ENCODE measurements at regions not wholly inside any gene's neighbourhood (a gene's known extent, or its start where the extent isn't known, plus 50 kb on each side); places are given as distances from the start of the nearest gene placed in this dataset.
"Not testable (repeated sequence)": the region's sequence is repeated elsewhere in the genome, so short reads cannot be mapped to it uniquely, and the experiment has no call there.

DNA sequence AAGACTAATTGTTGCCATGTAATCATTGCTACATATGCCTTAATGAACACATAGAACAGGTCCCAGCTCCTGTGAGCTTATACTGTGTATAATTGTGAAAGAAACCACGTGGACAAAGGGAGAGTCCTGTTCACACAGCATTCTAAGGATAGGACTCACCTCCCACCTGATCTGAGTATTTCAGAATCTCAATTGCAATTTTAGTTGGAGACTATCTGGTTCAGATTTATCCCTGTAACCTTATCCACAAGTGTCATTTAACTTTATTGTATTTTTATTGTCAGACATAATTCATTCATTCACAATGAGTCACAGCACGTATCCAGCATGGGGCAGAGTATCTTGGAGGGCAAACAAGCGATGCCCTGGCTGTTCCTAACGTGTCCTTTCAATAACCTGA, 448.3 kb downstream of the NTRK2 start:
- H3K4me1 ChIP-seq (ENCODE audit: control insufficient read depth, insufficient read depth, low read length): no peaks in the 10 kb centered on the region
- no peak overlapping the region for H3K9ac ChIP-seq (ENCODE audit: low read length)
- H3K27me3 ChIP-seq (replicated peaks; ENCODE audit: control insufficient read depth, insufficient read depth, low read length): no peaks in the 10 kb centered on the region
- no peaks in the 10 kb centered on the region for H3K36me3 ChIP-seq (ENCODE audit: control insufficient read depth, insufficient read depth, low read length, severe bottlenecking)
- H3K9me3 ChIP-seq (ENCODE audit: control insufficient read depth, low read length): no peaks in the 10 kb centered on the region
- no peak for DNase-seq (ENCODE audit: low read depth)
- H3K4me3 ChIP-seq (ENCODE audit: low read length): no peak overlapping the region

DNA sequence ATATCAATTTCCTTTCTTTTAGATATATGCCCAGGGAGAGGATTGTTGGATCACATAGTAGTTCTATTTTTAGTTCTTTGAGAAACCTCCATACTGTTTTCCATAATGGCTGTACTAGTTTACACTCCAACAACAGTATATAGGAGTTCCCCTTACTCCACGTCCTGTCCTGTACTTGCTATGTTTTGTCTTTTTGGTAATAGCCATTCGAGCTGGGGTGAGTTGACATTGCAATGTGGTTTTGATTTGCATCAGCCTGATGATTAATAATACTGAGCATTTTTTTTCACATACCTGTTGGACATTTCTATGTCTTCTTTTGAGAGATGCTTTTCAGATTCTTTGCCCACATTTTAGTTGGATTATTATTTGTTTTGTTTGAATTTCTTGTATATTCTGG, 445.9 kb downstream of the NTRK2 start:
- H3K9ac ChIP-seq (ENCODE audit: low read length): no peak overlapping the region
- no peaks in the 10 kb centered on the region for H3K36me3 ChIP-seq (ENCODE audit: control insufficient read depth, insufficient read depth, low read length, severe bottlenecking)
- H3K9me3 ChIP-seq (ENCODE audit: control insufficient read depth, low read length): no peaks in the 10 kb centered on the region
- no peak for DNase-seq (ENCODE audit: low read depth)
- H3K27me3 ChIP-seq (replicated peaks; ENCODE audit: control insufficient read depth, insufficient read depth, low read length): no peaks in the 10 kb centered on the region
- no peak overlapping the region for H3K4me3 ChIP-seq (ENCODE audit: low read length)
- H3K4me1 ChIP-seq (ENCODE audit: control insufficient read depth, insufficient read depth, low read length): no peaks in the 10 kb centered on the region

DNA sequence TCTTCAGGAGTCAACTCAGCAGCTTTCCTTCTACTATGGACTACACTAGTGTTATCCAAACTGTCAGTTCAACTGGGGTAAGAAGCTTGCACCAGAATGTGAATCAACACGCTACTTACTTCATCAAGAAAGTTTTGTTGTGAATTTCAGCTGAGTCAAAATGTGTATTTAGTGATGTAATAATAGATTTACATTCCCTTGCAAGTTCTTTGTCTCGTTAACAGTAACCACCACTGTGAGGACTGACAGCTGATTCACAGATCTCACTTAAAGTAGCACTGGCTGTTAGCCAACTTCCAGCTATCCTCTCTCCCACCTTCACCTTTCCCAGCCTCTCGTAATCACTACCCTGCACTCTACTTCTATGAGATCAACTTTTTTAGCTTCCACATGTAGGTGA, 445.3 kb downstream of the NTRK2 start:
- no peak for DNase-seq (ENCODE audit: low read depth)
- Histone ChIP-seq H3K4me1 (ENCODE audit: control insufficient read depth, insufficient read depth, low read length) (no peaks in the 10 kb centered on the region), H3K9me3 (ENCODE audit: control insufficient read depth, low read length) (no peaks in the 10 kb centered on the region), H3K9ac (ENCODE audit: low read length) (no peak overlapping the region), H3K27me3 (replicated peaks; ENCODE audit: control insufficient read depth, insufficient read depth, low read length) (no peaks in the 10 kb centered on the region), H3K4me3 (ENCODE audit: low read length) (no peak overlapping the region), H3K36me3 (ENCODE audit: control insufficient read depth, insufficient read depth, low read length, severe bottlenecking) (no peaks in the 10 kb centered on the region)

DNA sequence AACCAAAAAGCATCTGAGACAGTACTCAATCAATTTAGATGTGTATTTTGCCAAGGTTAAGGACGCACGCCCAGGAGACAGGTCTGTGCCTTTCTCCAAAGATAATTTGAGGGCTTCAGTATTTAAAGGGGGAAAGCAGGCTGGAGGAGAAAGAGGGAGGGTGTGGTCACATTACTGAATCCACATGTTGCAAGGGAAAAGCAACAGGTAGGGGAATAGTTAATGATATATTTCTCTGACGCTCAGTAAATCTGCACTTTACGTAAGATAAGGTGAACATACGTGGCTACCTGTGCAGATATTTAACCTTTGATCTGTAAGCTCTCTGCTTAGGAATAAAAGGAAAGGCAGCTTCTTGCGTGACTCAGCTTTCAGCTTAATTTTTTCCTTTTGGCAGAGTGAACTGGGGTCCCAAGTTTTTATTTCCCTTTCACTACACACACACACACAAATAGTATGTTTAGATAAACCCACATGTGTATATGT, 443.4 kb downstream of the NTRK2 start:
- Histone ChIP-seq H3K9me3 (ENCODE audit: control insufficient read depth, low read length) (no peaks in the 10 kb centered on the region), H3K27me3 (replicated peaks; ENCODE audit: control insufficient read depth, insufficient read depth, low read length) (no peaks in the 10 kb centered on the region), H3K4me1 (ENCODE audit: control insufficient read depth, insufficient read depth, low read length) (no peaks in the 10 kb centered on the region), H3K9ac (ENCODE audit: low read length) (no peak overlapping the region), H3K4me3 (ENCODE audit: low read length) (no peak overlapping the region), H3K36me3 (ENCODE audit: control insufficient read depth, insufficient read depth, low read length, severe bottlenecking) (no peaks in the 10 kb centered on the region)
- no peak for DNase-seq (ENCODE audit: low read depth)

DNA sequence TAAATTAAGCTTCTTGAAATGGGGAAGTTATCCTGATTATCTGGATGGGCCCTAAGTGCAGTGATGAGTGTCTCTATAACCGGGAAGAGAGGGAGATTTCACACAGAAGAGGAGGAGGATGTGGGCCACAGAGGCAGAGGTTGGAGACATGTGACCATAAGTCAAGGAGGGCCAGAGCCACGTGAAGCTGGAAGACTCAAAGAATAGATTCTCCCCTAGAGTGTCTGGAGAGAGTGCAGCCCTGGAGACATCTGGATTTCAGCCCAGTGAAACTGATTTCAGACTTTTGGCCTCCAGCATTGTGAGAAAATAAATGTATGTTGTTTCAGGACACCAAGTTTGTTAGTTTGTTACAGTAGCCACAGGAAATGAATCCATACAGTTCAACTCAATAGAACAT, 442.9 kb downstream of the NTRK2 start:
- no peak overlapping the region for H3K9ac ChIP-seq (ENCODE audit: low read length)
- H3K4me3 ChIP-seq (ENCODE audit: low read length): no peak overlapping the region
- H3K9me3 ChIP-seq (ENCODE audit: control insufficient read depth, low read length): no peaks in the 10 kb centered on the region
- no peaks in the 10 kb centered on the region for H3K4me1 ChIP-seq (ENCODE audit: control insufficient read depth, insufficient read depth, low read length)
- DNase-seq (ENCODE audit: low read depth): no peak
- H3K36me3 ChIP-seq (ENCODE audit: control insufficient read depth, insufficient read depth, low read length, severe bottlenecking): no peaks in the 10 kb centered on the region
- no peaks in the 10 kb centered on the region for H3K27me3 ChIP-seq (replicated peaks; ENCODE audit: control insufficient read depth, insufficient read depth, low read length)

DNA sequence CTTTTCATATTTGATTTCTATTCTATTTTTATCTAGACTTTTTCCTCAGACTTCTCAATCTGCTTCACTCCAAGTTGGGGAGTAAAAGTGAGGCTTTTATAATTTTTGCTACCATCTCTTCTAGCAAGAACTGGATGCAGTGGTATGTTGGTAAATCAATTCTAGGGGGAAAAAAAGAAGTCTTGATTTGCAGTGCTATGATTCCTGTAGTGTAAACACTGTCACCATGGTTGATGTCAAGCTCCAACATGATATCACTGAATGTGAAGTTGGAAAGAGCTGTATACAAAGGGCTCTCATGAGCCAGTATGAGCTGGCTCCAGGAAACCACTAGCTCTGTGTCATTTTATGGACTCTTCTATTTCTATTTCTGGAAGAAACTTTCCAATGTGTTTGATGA, 439.2 kb downstream of the NTRK2 start:
- DNase-seq (ENCODE audit: low read depth): no peak
- H3K9ac ChIP-seq (ENCODE audit: low read length): no peak overlapping the region
- H3K4me3 ChIP-seq (ENCODE audit: low read length): no peak overlapping the region
- H3K27me3 ChIP-seq (replicated peaks; ENCODE audit: control insufficient read depth, insufficient read depth, low read length): no peaks in the 10 kb centered on the region
- no peaks in the 10 kb centered on the region for H3K36me3 ChIP-seq (ENCODE audit: control insufficient read depth, insufficient read depth, low read length, severe bottlenecking)
- no peaks in the 10 kb centered on the region for H3K4me1 ChIP-seq (ENCODE audit: control insufficient read depth, insufficient read depth, low read length)
- no peaks in the 10 kb centered on the region for H3K9me3 ChIP-seq (ENCODE audit: control insufficient read depth, low read length)

DNA sequence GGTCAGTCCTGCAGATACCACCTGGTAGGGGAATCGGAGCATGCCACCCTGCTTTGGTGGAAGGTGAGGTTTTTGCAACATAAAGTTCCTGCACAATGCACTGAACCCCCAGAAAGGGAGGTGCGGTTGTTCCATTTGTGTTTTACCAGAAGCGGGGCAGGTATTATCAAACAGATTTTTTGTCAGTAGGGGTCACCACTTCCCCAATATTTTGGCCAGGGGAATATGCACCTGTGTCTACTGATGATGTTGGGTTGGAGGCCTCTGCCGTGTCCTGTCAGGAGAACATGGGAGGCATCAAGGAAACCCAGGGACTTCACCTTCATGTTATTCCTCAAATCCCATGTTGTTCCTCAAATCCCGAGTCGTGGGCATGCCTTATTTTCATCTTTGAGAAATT, 438.7 kb downstream of the NTRK2 start:
- no peak for DNase-seq (ENCODE audit: low read depth)
- no peaks in the 10 kb centered on the region for H3K4me1 ChIP-seq (ENCODE audit: control insufficient read depth, insufficient read depth, low read length)
- H3K9me3 ChIP-seq (ENCODE audit: control insufficient read depth, low read length): no peaks in the 10 kb centered on the region
- no peaks in the 10 kb centered on the region for H3K36me3 ChIP-seq (ENCODE audit: control insufficient read depth, insufficient read depth, low read length, severe bottlenecking)
- no peaks in the 10 kb centered on the region for H3K27me3 ChIP-seq (replicated peaks; ENCODE audit: control insufficient read depth, insufficient read depth, low read length)
- no peak overlapping the region for H3K9ac ChIP-seq (ENCODE audit: low read length)
- H3K4me3 ChIP-seq (ENCODE audit: low read length): no peak overlapping the region

DNA sequence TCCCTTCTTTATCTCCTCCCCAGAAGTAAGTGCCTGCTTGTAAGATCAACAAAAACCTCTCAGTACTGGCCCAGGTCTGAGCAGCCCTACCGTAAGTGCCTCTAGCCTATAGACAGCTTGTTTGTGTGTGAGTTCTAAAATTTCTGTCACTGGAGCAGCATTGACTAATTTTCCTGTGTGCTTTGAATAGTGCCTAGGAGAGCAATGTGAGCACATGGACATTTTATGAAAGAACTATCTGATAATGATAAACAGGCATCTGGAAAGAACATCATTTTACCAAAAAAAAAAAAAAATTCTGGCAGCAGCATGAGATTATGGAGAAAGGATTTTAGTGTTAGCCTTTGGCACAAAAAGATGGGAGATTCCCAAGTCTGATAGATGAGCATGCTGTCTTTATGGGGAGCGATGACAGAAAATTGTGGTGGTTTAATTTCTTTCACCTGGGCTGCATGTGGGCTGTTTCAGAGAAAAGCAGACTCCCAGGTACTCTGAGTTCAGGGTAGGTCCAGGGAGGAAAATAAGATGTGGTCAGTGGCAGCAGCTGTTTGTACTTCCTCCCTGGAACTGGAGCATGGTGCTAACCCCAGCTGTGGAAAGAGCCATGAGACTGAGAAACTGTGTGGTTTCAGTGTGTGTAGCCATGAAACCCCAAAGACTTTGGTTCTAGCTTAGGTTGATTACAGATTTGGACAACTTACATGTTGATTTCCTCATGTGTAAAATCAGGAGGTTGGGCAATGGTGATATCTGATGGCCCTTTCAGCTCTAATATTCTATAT, 419.9 kb downstream of the NTRK2 start:
- Histone ChIP-seq H3K36me3 (ENCODE audit: control insufficient read depth, insufficient read depth, low read length, severe bottlenecking) (no peaks in the 10 kb centered on the region), H3K9me3 (ENCODE audit: control insufficient read depth, low read length) (no peaks in the 10 kb centered on the region), H3K4me1 (ENCODE audit: control insufficient read depth, insufficient read depth, low read length) (peaks cover 3% of the 10 kb centered on the region), H3K9ac (ENCODE audit: low read length) (no peak overlapping the region), H3K27me3 (replicated peaks; ENCODE audit: control insufficient read depth, insufficient read depth, low read length) (no peaks in the 10 kb centered on the region), H3K4me3 (ENCODE audit: low read length) (no peak overlapping the region)
- no peak for DNase-seq (ENCODE audit: low read depth)

DNA sequence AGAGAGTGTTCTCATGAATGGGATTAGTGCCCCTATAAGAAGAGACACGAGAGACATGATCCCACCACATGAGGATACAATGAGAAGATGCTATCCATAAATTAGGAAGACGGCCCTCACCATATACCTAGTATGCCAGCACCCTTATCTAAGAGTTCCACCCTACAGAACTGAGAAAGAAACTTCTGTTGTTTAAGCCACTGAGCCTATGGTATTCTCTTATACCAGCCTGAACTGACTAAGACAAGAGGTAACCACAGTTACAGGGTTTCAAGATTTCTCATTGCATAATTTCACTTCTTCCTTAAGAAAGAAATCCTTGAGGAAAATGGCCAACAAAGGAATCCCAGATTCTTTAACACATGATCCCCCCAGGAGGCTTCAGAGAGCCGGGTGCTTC, 412.4 kb downstream of the NTRK2 start:
- Histone ChIP-seq H3K4me1 (ENCODE audit: control insufficient read depth, insufficient read depth, low read length) (no peaks in the 10 kb centered on the region), H3K9ac (ENCODE audit: low read length) (no peak overlapping the region), H3K27me3 (replicated peaks; ENCODE audit: control insufficient read depth, insufficient read depth, low read length) (no peaks in the 10 kb centered on the region), H3K9me3 (ENCODE audit: control insufficient read depth, low read length) (no peaks in the 10 kb centered on the region), H3K4me3 (ENCODE audit: low read length) (no peak overlapping the region), H3K36me3 (ENCODE audit: control insufficient read depth, insufficient read depth, low read length, severe bottlenecking) (no peaks in the 10 kb centered on the region)
- no peak for DNase-seq (ENCODE audit: low read depth)

DNA sequence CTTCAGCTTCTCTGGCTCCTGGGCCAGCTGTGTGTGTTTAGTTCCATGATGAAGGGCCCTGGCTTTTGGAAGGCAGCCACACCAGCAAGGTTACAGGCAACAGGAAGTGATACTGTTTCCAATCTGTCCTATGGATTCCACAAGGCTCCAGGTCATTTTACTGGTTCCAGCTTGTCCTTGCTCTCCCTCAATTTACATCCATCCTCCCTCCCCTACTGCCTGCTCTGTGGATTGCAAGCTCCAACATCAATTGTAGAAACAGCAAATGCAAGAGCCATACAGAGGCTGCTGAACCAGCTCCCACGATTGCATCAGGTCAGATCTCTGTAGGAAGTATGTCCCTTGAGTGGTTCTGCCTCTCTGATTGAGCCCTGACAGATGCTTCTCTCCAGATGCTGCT, 409.8 kb downstream of the NTRK2 start:
- Histone ChIP-seq H3K4me1 (ENCODE audit: control insufficient read depth, insufficient read depth, low read length) (no peaks in the 10 kb centered on the region), H3K4me3 (ENCODE audit: low read length) (no peak overlapping the region), H3K36me3 (ENCODE audit: control insufficient read depth, insufficient read depth, low read length, severe bottlenecking) (no peaks in the 10 kb centered on the region), H3K9me3 (ENCODE audit: control insufficient read depth, low read length) (no peaks in the 10 kb centered on the region), H3K27me3 (replicated peaks; ENCODE audit: control insufficient read depth, insufficient read depth, low read length) (no peaks in the 10 kb centered on the region), H3K9ac (ENCODE audit: low read length) (no peak overlapping the region)
- DNase-seq (ENCODE audit: low read depth): no peak

DNA sequence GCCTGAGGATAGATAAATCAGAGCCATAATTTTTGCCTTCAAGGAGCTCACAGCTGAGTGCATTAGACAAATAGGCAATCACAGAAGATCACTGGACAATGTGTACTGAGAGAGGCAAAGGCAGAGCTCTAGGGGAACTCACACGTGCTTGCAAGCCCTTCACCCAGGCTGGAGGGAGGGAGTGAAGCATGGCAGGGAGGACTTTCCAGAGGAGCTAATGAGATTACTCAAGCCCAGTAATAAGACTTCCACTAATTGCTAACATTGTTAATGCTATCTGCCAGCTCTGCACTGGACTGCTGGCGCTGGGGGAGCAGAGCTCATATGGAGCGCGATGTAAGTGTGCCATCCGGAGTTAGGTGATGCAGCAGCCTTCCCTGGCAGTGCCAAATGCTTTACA, 408.4 kb downstream of the NTRK2 start:
- Histone ChIP-seq H3K4me1 (ENCODE audit: control insufficient read depth, insufficient read depth, low read length) (no peaks in the 10 kb centered on the region), H3K9me3 (ENCODE audit: control insufficient read depth, low read length) (no peaks in the 10 kb centered on the region), H3K4me3 (ENCODE audit: low read length) (no peak overlapping the region), H3K9ac (ENCODE audit: low read length) (no peak overlapping the region), H3K27me3 (replicated peaks; ENCODE audit: control insufficient read depth, insufficient read depth, low read length) (no peaks in the 10 kb centered on the region), H3K36me3 (ENCODE audit: control insufficient read depth, insufficient read depth, low read length, severe bottlenecking) (no peaks in the 10 kb centered on the region)
- no peak for DNase-seq (ENCODE audit: low read depth)

DNA sequence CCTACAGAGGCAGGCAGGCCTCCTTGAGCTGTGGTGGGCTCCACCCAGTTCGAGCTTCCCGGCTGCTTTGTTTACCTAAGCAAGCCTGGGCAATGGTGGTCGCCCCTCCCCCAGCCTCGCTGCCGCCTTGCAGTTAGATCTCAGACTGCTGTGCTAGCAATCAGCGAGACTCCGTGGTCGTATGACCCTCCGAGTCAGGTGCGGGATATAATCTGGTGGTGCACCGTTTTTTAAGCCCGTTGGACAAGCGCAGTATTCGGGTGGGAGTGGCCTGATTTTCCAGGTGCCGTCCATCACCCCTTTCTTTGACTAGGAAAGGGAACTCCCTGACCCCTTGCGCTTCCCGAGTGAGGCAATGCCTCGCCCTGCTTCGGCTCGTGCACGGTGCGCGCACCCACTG, 407.6 kb downstream of the NTRK2 start:
- H3K9me3 ChIP-seq (ENCODE audit: control insufficient read depth, low read length); H3K4me1 ChIP-seq (ENCODE audit: control insufficient read depth, insufficient read depth, low read length); H3K27me3 ChIP-seq (replicated peaks; ENCODE audit: control insufficient read depth, insufficient read depth, low read length); DNase-seq (ENCODE audit: low read depth); H3K9ac ChIP-seq (ENCODE audit: low read length); H3K4me3 ChIP-seq (ENCODE audit: low read length); H3K36me3 ChIP-seq (ENCODE audit: control insufficient read depth, insufficient read depth, low read length, severe bottlenecking): not testable (repeated sequence)

All from adipocyte (in vitro differentiated cells).